GM12873 (cell line): ENCODE measurements at regions not wholly inside any gene's neighbourhood (a gene's known extent, or its start where the extent isn't known, plus 50 kb on each side); places are given as distances from the start of the nearest gene placed in this dataset.

Source experiments
- TF ChIP-seq, protein P1 (sequence below): IDR thresholded peaks from 2 replicates; pipeline ENCODE4 v1.5.1; 2012; ENCODE audit warnings: low read depth, mild to moderate bottlenecking, moderate library complexity, low read length, control low read depth; ENCODE audit not compliant: insufficient read depth; ENCODE audit errors: missing control alignments

DNA sequence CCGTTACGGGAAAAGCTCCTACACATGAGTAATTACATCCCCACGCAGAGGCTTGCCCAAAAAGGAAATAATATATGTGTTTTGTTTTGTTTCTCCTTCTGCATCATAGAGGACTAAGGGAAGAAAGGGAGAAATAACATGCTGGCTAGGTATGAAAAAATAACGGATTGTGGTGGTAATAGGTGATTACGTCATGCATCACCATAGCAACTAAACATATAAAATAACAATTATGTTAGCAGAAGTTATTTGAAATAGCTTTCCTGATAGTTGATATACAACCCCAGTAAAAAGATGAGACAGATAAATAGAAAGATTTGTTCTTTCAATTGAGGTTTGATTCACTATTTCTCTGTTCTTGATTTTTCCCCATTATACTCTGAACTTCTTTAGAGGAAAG, 518.0 kb downstream of the ZNF516 start:
- TF ChIP-seq, protein P1, sequence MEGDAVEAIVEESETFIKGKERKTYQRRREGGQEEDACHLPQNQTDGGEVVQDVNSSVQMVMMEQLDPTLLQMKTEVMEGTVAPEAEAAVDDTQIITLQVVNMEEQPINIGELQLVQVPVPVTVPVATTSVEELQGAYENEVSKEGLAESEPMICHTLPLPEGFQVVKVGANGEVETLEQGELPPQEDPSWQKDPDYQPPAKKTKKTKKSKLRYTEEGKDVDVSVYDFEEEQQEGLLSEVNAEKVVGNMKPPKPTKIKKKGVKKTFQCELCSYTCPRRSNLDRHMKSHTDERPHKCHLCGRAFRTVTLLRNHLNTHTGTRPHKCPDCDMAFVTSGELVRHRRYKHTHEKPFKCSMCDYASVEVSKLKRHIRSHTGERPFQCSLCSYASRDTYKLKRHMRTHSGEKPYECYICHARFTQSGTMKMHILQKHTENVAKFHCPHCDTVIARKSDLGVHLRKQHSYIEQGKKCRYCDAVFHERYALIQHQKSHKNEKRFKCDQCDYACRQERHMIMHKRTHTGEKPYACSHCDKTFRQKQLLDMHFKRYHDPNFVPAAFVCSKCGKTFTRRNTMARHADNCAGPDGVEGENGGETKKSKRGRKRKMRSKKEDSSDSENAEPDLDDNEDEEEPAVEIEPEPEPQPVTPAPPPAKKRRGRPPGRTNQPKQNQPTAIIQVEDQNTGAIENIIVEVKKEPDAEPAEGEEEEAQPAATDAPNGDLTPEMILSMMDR: no peak

DNA sequence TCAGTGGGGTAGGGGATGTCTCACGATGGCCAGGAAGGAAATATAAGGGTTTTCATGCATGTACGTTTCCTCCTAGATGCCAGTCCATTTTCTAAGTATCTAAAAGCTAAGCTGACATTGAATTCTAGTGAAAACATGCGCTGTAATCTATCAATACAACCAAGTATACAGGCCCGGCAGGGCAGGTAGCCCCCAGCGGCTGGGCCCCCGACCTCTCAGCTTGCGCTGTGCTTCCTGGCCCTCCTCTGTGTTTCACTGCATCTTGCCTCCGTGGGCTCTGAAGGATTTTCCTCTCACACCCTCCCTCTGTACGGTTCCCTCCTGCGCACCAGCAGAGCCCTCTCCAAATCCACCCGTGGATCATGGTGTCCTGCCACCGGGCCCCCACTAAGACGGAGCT, 524.8 kb downstream of the ZNF516 start:
- TF ChIP-seq, protein P1: no peak

DNA sequence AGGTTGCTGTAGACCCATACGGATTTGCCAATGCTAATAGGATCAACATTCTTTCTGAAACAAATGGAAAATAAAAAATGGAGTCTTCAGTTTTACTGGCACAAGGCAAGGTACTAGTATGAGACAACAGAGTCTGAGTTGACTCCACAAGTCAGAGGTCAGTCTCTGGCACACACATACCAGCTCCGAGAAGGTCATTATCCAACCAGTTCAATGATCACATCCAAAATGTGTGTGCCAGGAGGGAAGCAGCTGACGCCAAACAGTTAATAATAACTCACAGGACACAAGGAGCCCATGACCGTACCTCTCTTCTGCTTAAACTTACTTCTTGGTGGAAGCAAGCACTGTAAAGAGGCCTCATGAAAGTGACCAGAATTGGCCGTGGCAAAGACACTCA, 528.6 kb downstream of the ZNF516 start:
- TF ChIP-seq, protein P1: no peak

DNA sequence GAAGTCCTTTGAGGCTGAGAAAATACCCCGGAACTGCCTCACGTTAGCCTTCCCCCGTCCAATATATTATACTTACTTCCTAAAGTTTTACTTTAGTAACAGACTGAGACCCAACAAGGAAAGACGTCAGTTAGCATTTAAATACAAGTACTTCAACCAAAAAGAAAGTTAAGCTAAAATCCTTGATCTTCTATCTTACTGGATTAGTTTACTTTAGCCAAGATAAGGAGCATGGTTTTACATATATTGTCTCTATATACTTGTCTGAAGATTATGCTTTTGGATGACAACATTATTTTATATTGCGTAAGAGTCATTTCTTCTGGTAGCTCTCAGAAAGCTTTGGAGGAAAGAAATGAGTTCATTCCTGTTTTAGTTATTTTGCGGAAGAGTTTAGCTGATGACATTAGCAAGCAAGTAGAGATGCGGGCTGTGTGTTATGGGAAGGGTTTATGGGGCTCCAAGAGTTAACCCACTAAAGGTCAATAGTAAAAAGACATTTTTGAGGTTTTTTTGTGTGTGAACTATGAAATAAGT, 532.9 kb downstream of the ZNF516 start:
- TF ChIP-seq, protein P1: no peak

DNA sequence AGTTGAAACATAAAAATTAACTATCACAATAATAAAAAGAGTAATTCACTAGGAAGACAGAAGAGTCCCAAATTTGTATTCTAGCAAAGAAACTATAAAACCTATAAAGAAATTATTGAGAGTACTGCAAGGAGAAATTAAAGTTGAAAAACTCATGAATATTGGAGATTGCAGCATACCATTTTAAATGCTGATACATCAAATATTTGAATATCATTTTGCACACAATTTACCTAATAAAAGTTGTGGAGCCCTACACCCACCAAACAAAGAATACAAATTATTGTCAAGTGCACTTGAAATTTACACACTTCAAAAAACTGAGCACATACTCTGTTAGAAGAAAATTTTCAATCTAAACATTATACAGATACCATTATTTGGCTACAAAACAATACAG, 531.6 kb upstream of the SMIM21 start:
- TF ChIP-seq, protein P1: no peak

DNA sequence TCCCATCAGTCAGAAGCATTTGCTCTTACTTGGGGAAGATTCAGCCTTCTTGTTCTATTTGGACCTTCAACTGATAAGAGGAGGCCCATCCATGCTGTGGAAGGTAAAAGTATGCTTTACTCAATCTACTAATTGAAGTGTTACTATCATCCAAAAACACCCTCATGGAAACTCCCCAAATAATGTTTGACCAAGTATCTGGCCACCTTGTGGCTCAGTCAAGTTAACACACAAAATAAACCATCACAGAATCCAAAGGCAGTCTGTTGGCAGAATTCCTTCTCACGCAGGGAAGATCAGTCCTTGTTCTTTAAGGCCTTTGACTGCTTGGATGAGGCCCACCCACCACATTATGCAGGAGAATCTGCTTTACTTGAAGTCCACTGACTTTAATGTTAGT, 531.2 kb upstream of the SMIM21 start:
- TF ChIP-seq, protein P1: no peak

DNA sequence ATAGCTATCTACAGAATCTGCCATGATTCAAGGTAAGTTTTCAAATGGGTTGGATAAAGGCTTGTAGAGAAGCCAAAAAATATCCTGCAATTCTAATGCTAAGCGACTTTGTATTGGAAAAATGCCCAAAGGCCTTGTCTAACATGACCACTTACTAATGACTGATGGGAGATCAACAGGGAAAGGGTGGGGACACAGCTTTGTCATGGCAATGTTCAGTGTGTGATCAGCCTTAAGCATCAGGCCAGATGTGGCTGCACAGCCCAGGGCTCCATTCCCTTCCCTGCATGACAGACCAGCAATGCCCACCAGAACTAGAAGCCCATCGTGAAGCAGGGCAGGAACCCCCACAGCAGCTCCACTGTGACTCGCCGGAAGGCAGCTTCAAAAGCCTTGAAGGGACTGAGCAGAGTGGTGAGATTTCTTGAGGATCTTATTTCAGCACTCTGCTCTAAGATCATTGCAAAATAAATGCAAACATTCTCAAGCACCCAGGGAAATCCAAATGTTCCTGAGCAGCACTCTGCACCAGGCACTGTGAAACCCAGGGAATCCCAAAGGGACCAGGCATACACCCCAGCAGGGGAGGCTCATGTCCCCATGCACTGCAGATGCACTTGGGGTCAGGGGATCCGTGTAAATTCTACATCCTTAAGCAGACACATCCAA, 517.9 kb upstream of the SMIM21 start:
- TF ChIP-seq, protein P1: no peak
